ENCODE measurements at regions not wholly inside any gene's neighbourhood (a gene's known extent, or its start where the extent isn't known, plus 50 kb on each side); places are given as distances from the start of the nearest gene placed in this dataset.

DNA sequence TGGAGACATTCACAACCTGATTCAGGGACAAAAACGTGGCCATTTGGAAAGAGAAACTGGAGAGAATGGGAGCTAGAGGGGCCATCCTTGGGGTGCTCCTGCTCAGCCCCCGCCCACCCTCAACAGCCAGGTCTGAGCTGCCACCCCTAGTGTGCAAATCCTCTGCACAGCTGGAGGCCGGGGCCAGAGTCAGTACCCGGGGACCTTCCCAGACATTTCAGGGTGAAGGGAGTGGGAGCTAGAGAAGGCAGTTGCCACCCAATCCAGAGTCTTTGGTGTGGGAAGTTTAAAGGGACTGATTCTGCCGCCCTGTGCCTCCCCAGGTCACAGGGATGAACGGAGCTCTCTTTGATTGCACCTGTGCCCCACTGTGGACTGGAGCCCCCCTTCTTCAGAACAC is 397.4 kb downstream of the MATN1 start:
- TF ChIP-seq, protein P1, sequence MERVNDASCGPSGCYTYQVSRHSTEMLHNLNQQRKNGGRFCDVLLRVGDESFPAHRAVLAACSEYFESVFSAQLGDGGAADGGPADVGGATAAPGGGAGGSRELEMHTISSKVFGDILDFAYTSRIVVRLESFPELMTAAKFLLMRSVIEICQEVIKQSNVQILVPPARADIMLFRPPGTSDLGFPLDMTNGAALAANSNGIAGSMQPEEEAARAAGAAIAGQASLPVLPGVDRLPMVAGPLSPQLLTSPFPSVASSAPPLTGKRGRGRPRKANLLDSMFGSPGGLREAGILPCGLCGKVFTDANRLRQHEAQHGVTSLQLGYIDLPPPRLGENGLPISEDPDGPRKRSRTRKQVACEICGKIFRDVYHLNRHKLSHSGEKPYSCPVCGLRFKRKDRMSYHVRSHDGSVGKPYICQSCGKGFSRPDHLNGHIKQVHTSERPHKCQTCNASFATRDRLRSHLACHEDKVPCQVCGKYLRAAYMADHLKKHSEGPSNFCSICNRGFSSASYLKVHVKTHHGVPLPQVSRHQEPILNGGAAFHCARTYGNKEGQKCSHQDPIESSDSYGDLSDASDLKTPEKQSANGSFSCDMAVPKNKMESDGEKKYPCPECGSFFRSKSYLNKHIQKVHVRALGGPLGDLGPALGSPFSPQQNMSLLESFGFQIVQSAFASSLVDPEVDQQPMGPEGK (CRISPR knock-in tag; IDR thresholded peaks at IDR 0.05; ENCODE audit: borderline replicate concordance) = no peak
- TF ChIP-seq ZC3H10 (CRISPR knock-in tag; IDR thresholded peaks at IDR 0.05) = no peak
- TF ChIP-seq TSHZ2 (CRISPR knock-in tag; IDR thresholded peaks at IDR 0.05) = no peak
- TF ChIP-seq ZFP30 (CRISPR knock-in tag; IDR thresholded peaks at IDR 0.05) = no peak
- TF ChIP-seq ARNTL (CRISPR knock-in tag; IDR thresholded peaks at IDR 0.05; ENCODE audit: borderline replicate concordance, low read depth) = no peak
- no peak for TF ChIP-seq CREB5 (CRISPR knock-in tag; IDR thresholded peaks at IDR 0.05; ENCODE audit: low read depth)
- no peak for TF ChIP-seq BACH2 (CRISPR knock-in tag; IDR thresholded peaks at IDR 0.05; ENCODE audit: borderline replicate concordance)
- no peak for TF ChIP-seq SNAI2 (CRISPR knock-in tag; IDR thresholded peaks at IDR 0.05)
- TF ChIP-seq PPARA (CRISPR knock-in tag; IDR thresholded peaks at IDR 0.05; ENCODE audit: borderline replicate concordance) = no peak
- TF ChIP-seq ZFP3 (CRISPR knock-in tag; IDR thresholded peaks at IDR 0.05) = no peak
- no peak for TF ChIP-seq CSRNP3 (CRISPR knock-in tag; IDR thresholded peaks at IDR 0.05)
- no peak for TF ChIP-seq GLIS3 (CRISPR knock-in tag; IDR thresholded peaks at IDR 0.05)
